Breast epithelium (tissue), 3 donors: ENCODE measurements at regions not wholly inside any gene's neighbourhood (a gene's known extent, or its start where the extent isn't known, plus 50 kb on each side); places are given as distances from the start of the nearest gene placed in this dataset.

Source experiments
- POLR2A ChIP-seq: fragments of 450-650 bp; IDR thresholded peaks from one replicate; pipeline ENCODE4 v1.6.1; 2016; ENCODE audit warnings: antibody characterized with exemption, mild to moderate bottlenecking, moderate library complexity
- TF ChIP-seq, protein P1 (sequence below), 3 donors: fragments of 450-650 bp; IDR thresholded peaks; one replicate each; pipeline ENCODE4 v1.5.1; 2016 to 2017; ENCODE audit warnings: antibody characterized with exemption in 3 of 3, mild to moderate bottlenecking in 3 of 3, moderate library complexity in 3 of 3

DNA sequence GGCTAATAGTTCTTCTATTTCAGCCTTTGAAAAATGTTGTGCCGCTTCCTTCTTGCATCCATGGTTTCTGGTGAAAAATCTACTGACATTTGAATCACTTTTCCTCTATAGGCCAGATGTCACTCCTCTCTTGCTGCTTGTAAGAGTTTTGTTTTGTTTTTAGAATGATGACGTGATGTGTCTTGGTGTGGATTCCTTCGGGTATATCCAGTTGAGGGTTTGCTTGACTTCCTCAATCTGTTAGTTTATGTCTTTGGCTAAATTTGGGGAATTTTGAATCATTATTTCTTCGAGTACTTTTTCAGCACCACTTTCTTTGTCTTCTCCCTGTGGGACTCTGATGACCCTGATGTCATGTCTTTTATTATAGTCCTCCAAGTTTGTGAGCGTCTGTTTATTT lies 175.5 kb downstream of the MYLK4 start:
- TF ChIP-seq, protein P1, sequence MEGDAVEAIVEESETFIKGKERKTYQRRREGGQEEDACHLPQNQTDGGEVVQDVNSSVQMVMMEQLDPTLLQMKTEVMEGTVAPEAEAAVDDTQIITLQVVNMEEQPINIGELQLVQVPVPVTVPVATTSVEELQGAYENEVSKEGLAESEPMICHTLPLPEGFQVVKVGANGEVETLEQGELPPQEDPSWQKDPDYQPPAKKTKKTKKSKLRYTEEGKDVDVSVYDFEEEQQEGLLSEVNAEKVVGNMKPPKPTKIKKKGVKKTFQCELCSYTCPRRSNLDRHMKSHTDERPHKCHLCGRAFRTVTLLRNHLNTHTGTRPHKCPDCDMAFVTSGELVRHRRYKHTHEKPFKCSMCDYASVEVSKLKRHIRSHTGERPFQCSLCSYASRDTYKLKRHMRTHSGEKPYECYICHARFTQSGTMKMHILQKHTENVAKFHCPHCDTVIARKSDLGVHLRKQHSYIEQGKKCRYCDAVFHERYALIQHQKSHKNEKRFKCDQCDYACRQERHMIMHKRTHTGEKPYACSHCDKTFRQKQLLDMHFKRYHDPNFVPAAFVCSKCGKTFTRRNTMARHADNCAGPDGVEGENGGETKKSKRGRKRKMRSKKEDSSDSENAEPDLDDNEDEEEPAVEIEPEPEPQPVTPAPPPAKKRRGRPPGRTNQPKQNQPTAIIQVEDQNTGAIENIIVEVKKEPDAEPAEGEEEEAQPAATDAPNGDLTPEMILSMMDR (IDR thresholded peaks at IDR 0.05) = no peak
- TF ChIP-seq POLR2A = no peak
